ENCODE measurements at regions not wholly inside any gene's neighbourhood (a gene's known extent, or its start where the extent isn't known, plus 50 kb on each side); places are given as distances from the start of the nearest gene placed in this dataset.
A peak's percentile ranks its signal among the peaks of the same experiment; 100 is the strongest.

DNA sequence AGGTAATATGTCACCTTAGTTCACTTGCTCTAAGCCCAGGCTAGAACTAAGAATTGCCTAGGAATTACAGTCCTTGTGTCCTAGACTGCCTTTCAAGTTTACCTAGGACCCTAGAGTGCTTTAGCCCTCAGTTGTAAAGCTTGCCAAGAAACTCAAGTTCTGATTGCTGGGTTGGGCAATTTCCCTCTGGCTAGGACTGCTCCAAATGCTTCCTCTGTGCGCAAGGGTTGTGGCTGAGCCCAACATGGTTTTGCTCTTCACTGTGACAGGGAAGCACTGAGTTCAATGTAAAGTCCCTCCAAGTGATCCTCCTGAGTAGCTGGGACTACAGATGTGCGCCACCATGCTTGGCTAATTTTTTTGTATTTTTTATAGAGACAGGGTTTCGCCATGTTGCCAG, 102.3 kb upstream of the NEK7 start:
- no peak for ATAC-seq
- TF ChIP-seq, protein P1, sequence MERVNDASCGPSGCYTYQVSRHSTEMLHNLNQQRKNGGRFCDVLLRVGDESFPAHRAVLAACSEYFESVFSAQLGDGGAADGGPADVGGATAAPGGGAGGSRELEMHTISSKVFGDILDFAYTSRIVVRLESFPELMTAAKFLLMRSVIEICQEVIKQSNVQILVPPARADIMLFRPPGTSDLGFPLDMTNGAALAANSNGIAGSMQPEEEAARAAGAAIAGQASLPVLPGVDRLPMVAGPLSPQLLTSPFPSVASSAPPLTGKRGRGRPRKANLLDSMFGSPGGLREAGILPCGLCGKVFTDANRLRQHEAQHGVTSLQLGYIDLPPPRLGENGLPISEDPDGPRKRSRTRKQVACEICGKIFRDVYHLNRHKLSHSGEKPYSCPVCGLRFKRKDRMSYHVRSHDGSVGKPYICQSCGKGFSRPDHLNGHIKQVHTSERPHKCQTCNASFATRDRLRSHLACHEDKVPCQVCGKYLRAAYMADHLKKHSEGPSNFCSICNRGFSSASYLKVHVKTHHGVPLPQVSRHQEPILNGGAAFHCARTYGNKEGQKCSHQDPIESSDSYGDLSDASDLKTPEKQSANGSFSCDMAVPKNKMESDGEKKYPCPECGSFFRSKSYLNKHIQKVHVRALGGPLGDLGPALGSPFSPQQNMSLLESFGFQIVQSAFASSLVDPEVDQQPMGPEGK (CRISPR knock-in tag; IDR thresholded peaks at IDR 0.05; ENCODE audit: borderline replicate concordance) = no peak
- no peak for TF ChIP-seq TCF4 (CRISPR knock-in tag; IDR thresholded peaks at IDR 0.05; ENCODE audit: borderline replicate concordance)
- TF ChIP-seq ZFP30 (CRISPR knock-in tag; IDR thresholded peaks at IDR 0.05) = no peak
- no peak for TF ChIP-seq ESRRG (CRISPR knock-in tag; IDR thresholded peaks at IDR 0.05)
- no peak for TF ChIP-seq ZNF70 (CRISPR knock-in tag; IDR thresholded peaks at IDR 0.05)
- no peak for TF ChIP-seq PPARA (CRISPR knock-in tag; IDR thresholded peaks at IDR 0.05; ENCODE audit: borderline replicate concordance)
- no peak for TF ChIP-seq ARNTL (CRISPR knock-in tag; IDR thresholded peaks at IDR 0.05; ENCODE audit: borderline replicate concordance, low read depth)
- TF ChIP-seq ISL1 (CRISPR knock-in tag; IDR thresholded peaks at IDR 0.05) = no peak
- no peak for TF ChIP-seq ZC3H10 (CRISPR knock-in tag; IDR thresholded peaks at IDR 0.05)
- no peak for TF ChIP-seq BACH2 (CRISPR knock-in tag; IDR thresholded peaks at IDR 0.05; ENCODE audit: borderline replicate concordance)
- TF ChIP-seq CSDC2 (CRISPR knock-in tag; IDR thresholded peaks at IDR 0.05) = no peak
- TF ChIP-seq, protein P2, sequence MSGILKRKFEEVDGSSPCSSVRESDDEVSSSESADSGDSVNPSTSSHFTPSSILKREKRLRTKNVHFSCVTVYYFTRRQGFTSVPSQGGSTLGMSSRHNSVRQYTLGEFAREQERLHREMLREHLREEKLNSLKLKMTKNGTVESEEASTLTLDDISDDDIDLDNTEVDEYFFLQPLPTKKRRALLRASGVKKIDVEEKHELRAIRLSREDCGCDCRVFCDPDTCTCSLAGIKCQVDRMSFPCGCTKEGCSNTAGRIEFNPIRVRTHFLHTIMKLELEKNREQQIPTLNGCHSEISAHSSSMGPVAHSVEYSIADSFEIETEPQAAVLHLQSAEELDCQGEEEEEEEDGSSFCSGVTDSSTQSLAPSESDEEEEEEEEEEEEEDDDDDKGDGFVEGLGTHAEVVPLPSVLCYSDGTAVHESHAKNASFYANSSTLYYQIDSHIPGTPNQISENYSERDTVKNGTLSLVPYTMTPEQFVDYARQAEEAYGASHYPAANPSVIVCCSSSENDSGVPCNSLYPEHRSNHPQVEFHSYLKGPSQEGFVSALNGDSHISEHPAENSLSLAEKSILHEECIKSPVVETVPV (CRISPR knock-in tag; IDR thresholded peaks at IDR 0.05) = no peak
- TF ChIP-seq, protein P3, sequence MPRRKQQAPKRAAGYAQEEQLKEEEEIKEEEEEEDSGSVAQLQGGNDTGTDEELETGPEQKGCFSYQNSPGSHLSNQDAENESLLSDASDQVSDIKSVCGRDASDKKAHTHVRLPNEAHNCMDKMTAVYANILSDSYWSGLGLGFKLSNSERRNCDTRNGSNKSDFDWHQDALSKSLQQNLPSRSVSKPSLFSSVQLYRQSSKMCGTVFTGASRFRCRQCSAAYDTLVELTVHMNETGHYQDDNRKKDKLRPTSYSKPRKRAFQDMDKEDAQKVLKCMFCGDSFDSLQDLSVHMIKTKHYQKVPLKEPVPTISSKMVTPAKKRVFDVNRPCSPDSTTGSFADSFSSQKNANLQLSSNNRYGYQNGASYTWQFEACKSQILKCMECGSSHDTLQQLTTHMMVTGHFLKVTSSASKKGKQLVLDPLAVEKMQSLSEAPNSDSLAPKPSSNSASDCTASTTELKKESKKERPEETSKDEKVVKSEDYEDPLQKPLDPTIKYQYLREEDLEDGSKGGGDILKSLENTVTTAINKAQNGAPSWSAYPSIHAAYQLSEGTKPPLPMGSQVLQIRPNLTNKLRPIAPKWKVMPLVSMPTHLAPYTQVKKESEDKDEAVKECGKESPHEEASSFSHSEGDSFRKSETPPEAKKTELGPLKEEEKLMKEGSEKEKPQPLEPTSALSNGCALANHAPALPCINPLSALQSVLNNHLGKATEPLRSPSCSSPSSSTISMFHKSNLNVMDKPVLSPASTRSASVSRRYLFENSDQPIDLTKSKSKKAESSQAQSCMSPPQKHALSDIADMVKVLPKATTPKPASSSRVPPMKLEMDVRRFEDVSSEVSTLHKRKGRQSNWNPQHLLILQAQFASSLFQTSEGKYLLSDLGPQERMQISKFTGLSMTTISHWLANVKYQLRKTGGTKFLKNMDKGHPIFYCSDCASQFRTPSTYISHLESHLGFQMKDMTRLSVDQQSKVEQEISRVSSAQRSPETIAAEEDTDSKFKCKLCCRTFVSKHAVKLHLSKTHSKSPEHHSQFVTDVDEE (CRISPR knock-in tag; IDR thresholded peaks at IDR 0.05) = no peak
- no peak for TF ChIP-seq RARB (CRISPR knock-in tag; IDR thresholded peaks at IDR 0.05)

DNA sequence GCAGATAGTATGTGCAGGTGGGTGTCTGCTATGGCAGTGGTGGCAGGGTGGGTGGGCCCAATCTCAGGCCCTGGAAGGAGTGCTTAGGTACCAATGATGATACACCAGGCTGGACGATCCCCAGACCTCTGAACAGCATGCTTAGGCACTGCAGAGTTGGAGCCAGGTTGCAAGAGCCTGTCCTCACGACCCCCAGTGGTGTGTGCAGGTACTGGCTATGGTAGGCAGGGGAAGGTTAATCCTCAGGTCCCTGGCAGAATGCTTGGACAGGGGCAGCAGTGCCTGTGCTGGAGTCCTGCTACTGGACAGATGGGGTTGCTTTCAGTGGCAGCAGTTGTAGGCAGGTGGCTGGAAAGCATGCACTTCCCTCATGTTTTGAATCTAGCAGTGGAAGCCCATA, 100.5 kb upstream of the NEK7 start:
- ATAC-seq = peak; percentile 82
- no peak for TF ChIP-seq ESRRG (CRISPR knock-in tag; IDR thresholded peaks at IDR 0.05)

DNA sequence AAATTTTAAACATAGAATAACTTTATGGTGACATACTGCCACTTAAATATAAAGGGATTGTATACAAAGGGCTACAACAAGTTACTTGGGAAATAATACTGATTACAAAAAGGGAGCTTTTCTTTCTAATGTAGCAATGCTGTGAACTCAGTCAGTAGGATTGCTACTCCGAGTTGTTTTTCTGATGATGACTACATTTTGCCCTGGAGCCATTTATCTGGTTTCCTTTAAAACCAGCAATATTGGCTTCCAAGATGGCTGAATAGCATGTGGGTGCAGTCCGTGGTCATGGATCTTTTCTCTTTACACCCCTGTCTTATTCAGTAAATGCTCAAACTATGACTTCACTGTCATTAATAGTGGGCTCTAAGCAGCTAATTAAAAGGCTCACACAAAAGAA, 92.6 kb upstream of the NEK7 start:
- ATAC-seq = no peak
- TF ChIP-seq RARB (CRISPR knock-in tag; IDR thresholded peaks at IDR 0.05) = no peak
- no peak for TF ChIP-seq ESRRG (CRISPR knock-in tag; IDR thresholded peaks at IDR 0.05)

DNA sequence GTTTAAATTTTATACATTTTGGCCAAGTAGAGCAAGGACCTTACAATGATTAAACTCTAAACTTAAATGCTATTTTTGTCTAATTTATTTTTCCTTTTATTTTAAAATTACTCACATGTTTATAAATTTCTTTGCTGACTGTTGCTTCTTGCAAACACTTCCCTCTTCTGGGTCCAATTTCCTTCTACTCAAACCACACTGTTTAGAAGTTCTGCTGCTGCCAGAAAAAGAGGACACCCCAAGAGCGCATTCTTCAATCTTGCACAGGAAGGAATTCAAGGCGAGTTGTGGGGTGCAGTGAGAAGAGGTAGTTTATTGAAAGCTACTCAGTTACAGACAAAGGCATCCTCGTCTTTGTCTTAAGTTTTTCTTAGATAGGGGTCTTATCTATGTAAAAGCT, 88.5 kb upstream of the NEK7 start:
- ATAC-seq = no peak
- TF ChIP-seq ESRRG (CRISPR knock-in tag; IDR thresholded peaks at IDR 0.05) = no peak
- no peak for TF ChIP-seq CSDC2 (CRISPR knock-in tag; IDR thresholded peaks at IDR 0.05)
- TF ChIP-seq ZFP30 (CRISPR knock-in tag; IDR thresholded peaks at IDR 0.05) = no peak
- TF ChIP-seq ZC3H10 (CRISPR knock-in tag; IDR thresholded peaks at IDR 0.05) = no peak
- TF ChIP-seq ZNF70 (CRISPR knock-in tag; IDR thresholded peaks at IDR 0.05) = no peak
- no peak for TF ChIP-seq TOX (CRISPR knock-in tag; IDR thresholded peaks at IDR 0.05; ENCODE audit: borderline replicate concordance)
- TF ChIP-seq ZFP3 (CRISPR knock-in tag; IDR thresholded peaks at IDR 0.05) = no peak
- TF ChIP-seq, protein P1 (CRISPR knock-in tag; IDR thresholded peaks at IDR 0.05; ENCODE audit: borderline replicate concordance) = no peak
- TF ChIP-seq ZNF565 (CRISPR knock-in tag; conservative IDR thresholded peaks at IDR 0.05; ENCODE audit: low read depth) = no peak
- TF ChIP-seq ARNTL (CRISPR knock-in tag; IDR thresholded peaks at IDR 0.05; ENCODE audit: borderline replicate concordance, low read depth) = no peak
- TF ChIP-seq RARB (CRISPR knock-in tag; IDR thresholded peaks at IDR 0.05) = no peak
- TF ChIP-seq, protein P4, sequence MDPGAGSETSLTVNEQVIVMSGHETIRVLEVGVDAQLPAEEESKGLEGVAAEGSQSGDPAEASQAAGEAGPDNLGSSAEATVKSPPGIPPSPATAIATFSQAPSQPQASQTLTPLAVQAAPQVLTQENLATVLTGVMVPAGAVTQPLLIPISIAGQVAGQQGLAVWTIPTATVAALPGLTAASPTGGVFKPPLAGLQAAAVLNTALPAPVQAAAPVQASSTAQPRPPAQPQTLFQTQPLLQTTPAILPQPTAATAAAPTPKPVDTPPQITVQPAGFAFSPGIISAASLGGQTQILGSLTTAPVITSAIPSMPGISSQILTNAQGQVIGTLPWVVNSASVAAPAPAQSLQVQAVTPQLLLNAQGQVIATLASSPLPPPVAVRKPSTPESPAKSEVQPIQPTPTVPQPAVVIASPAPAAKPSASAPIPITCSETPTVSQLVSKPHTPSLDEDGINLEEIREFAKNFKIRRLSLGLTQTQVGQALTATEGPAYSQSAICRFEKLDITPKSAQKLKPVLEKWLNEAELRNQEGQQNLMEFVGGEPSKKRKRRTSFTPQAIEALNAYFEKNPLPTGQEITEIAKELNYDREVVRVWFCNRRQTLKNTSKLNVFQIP (CRISPR knock-in tag; IDR thresholded peaks at IDR 0.05; ENCODE audit: borderline replicate concordance, low read depth) = no peak
- TF ChIP-seq GLIS3 (CRISPR knock-in tag; IDR thresholded peaks at IDR 0.05) = no peak
